IPS DF 6.9 (cell line): ENCODE measurements at regions not wholly inside any gene's neighbourhood (a gene's known extent, or its start where the extent isn't known, plus 50 kb on each side); places are given as distances from the start of the nearest gene placed in this dataset.
A peak's percentile ranks its signal among the peaks of the same experiment; 100 is the strongest.

Source experiments
- DNase-seq: peaks from one replicate; pipeline ENCODE4 v3.0.0-alpha.2; 2013; ENCODE audit warnings: low read depth, low spot score
- H3K27ac ChIP-seq: one replicate; pipeline ENCODE4 v1.5.1; 2013; ENCODE audit warnings: low read length, control low read depth
- H3K27me3 ChIP-seq: 2 replicates; pipeline ENCODE4 v1.6.1; 2013; ENCODE audit warnings: mild to moderate bottlenecking, low read length; ENCODE audit not compliant: control insufficient read depth, insufficient read depth
- H3K36me3 ChIP-seq: 2 replicates; pipeline ENCODE4 v1.6.1; 2013; ENCODE audit warnings: low read length; ENCODE audit not compliant: control insufficient read depth, insufficient read depth
- H3K4me1 ChIP-seq: 2 replicates; pipeline ENCODE4 v1.6.1; 2013; ENCODE audit warnings: low read length; ENCODE audit not compliant: control insufficient read depth, insufficient read depth
- H3K4me3 ChIP-seq: 2 replicates; pipeline ENCODE4 v1.5.1; 2013; ENCODE audit warnings: mild to moderate bottlenecking, low read length
- H3K9me3 ChIP-seq: 2 replicates; pipeline ENCODE4 v1.6.1; 2013; ENCODE audit warnings: low read length, inconsistent platforms; ENCODE audit not compliant: control insufficient read depth, insufficient read depth
- WGBS: extraction: QIAGEN DNeasy Blood & Tissue Kit; methylation state at CpG from one replicate; pipeline ENCODE4 v1.1.7; 2013; ENCODE audit warnings: mixed read lengths, missing lambda C conversion rate; ENCODE audit not compliant: insufficient read length, insufficient coverage; 5-methylcytosine and 5-hydroxymethylcytosine counted together

GRCh38 chr1:39139723-39140360, 64.7 kb upstream of the MACF1 start:
- no peak for DNase-seq
- H3K4me3 ChIP-seq = no peak overlapping the region
- H3K27me3 ChIP-seq = no peaks in the 10 kb centered on the region
- peaks cover 9% of the 10 kb centered on the region for H3K4me1 ChIP-seq
- no peaks in the 10 kb centered on the region for H3K36me3 ChIP-seq
- no peak overlapping the region for H3K27ac ChIP-seq
- WGBS = no CpG with 5 or more reads among the region's 3 CpGs
- no peaks in the 10 kb centered on the region for H3K9me3 ChIP-seq

- H3K9me3 ChIP-seq = no peaks in the 10 kb centered on the region
- no peaks in the 10 kb centered on the region for H3K27me3 ChIP-seq
- H3K4me3 ChIP-seq = no peak overlapping the region
- H3K36me3 ChIP-seq = no peaks in the 10 kb centered on the region
- peaks cover 9% of the 10 kb centered on the region for H3K4me1 ChIP-seq
- DNase-seq = no peak
- no CpG with 5 or more reads among the region's 1 CpG for WGBS
- peak overlapping the region; percentile 67 for H3K27ac ChIP-seq
Measured at GRCh38 chr1:39141925-39142324, 62.6 kb upstream of the MACF1 start.

- WGBS = no CpG with 5 or more reads among the region's 3 CpGs
- Histone ChIP-seq H3K27ac (peak overlapping the region; percentile 41), H3K9me3 (no peaks in the 10 kb centered on the region), H3K27me3 (no peaks in the 10 kb centered on the region), H3K4me1 (peaks cover 9% of the 10 kb centered on the region), H3K4me3 (no peak overlapping the region), H3K36me3 (no peaks in the 10 kb centered on the region)
- DNase-seq = no peak
Measured at GRCh38 chr1:39142401-39143060, 62.0 kb upstream of the MACF1 start.

- DNase-seq = no peak
- Histone ChIP-seq H3K9me3 (no peaks in the 10 kb centered on the region), H3K4me1 (peaks cover 13% of the 10 kb centered on the region), H3K27ac (no peak overlapping the region), H3K36me3 (no peaks in the 10 kb centered on the region), H3K27me3 (no peaks in the 10 kb centered on the region), H3K4me3 (no peak overlapping the region)
- WGBS = 100% methylated on average over 1 of the region's 3 CpGs
Measured at GRCh38 chr1:39144924-39145323, 59.6 kb upstream of the MACF1 start.

GRCh38 chr1:39145331-39145965, 59.0 kb upstream of the MACF1 start:
- Histone ChIP-seq H3K4me1 (peaks cover 13% of the 10 kb centered on the region), H3K9me3 (no peaks in the 10 kb centered on the region), H3K4me3 (no peak overlapping the region), H3K27ac (no peak overlapping the region), H3K27me3 (no peaks in the 10 kb centered on the region), H3K36me3 (no peaks in the 10 kb centered on the region)
- DNase-seq = no peak
- WGBS = no CpG with 5 or more reads among the region's 2 CpGs

- H3K36me3 ChIP-seq = no peaks in the 10 kb centered on the region
- no peak overlapping the region for H3K4me3 ChIP-seq
- no peak for DNase-seq
- H3K27ac ChIP-seq = no peak overlapping the region
- H3K4me1 ChIP-seq = peaks cover 10% of the 10 kb centered on the region
- no peaks in the 10 kb centered on the region for H3K27me3 ChIP-seq
- H3K9me3 ChIP-seq = no peaks in the 10 kb centered on the region
Measured at GRCh38 chr1:39146681-39147080, 57.8 kb upstream of the MACF1 start.

GRCh38 chr1:39147099-39148025, 57.1 kb upstream of the MACF1 start:
- no peak overlapping the region for H3K27ac ChIP-seq
- WGBS = 100% methylated on average over 1 of the region's 3 CpGs
- no peaks in the 10 kb centered on the region for H3K9me3 ChIP-seq
- H3K4me1 ChIP-seq = peaks cover 9% of the 10 kb centered on the region
- no peaks in the 10 kb centered on the region for H3K36me3 ChIP-seq
- DNase-seq = no peak
- H3K27me3 ChIP-seq = no peaks in the 10 kb centered on the region
- H3K4me3 ChIP-seq = no peak overlapping the region

GRCh38 chr1:39148942-39149341, 55.6 kb upstream of the MACF1 start:
- H3K9me3 ChIP-seq = no peaks in the 10 kb centered on the region
- H3K4me1 ChIP-seq = peaks cover 5% of the 10 kb centered on the region; the same call in 1 of the 2 replicates
- no peak overlapping the region for H3K4me3 ChIP-seq
- DNase-seq = no peak
- H3K27ac ChIP-seq = no peak overlapping the region
- H3K27me3 ChIP-seq = no peaks in the 10 kb centered on the region
- no peaks in the 10 kb centered on the region for H3K36me3 ChIP-seq
- WGBS = no CpG with 5 or more reads among the region's 4 CpGs

GRCh38 chr1:39149509-39149908, 55.0 kb upstream of the MACF1 start:
- no peak for DNase-seq
- H3K27me3 ChIP-seq = no peaks in the 10 kb centered on the region
- peaks cover 5% of the 10 kb centered on the region; the same call in 1 of the 2 replicates for H3K4me1 ChIP-seq
- no CpG with 5 or more reads among the region's 4 CpGs for WGBS
- H3K4me3 ChIP-seq = no peak overlapping the region
- H3K36me3 ChIP-seq = no peaks in the 10 kb centered on the region
- H3K27ac ChIP-seq = no peak overlapping the region
- no peaks in the 10 kb centered on the region for H3K9me3 ChIP-seq

GRCh38 chr1:39150779-39151178, 53.7 kb upstream of the MACF1 start:
- no peaks in the 10 kb centered on the region for H3K27me3 ChIP-seq
- no peaks in the 10 kb centered on the region for H3K9me3 ChIP-seq
- WGBS = no CpG with 5 or more reads among the region's 2 CpGs
- peaks cover 8% of the 10 kb centered on the region; the same call in 1 of the 2 replicates for H3K4me1 ChIP-seq
- no peak overlapping the region for H3K27ac ChIP-seq
- H3K4me3 ChIP-seq = no peak overlapping the region
- no peak for DNase-seq
- H3K36me3 ChIP-seq = no peaks in the 10 kb centered on the region
